BE2C (cell line): ENCODE measurements at regions not wholly inside any gene's neighbourhood (a gene's known extent, or its start where the extent isn't known, plus 50 kb on each side); places are given as distances from the start of the nearest gene placed in this dataset.

Experiments used
- DNase-seq: peaks from one replicate; pipeline ENCODE4 v3.0.0-alpha.2; 2020
- H3K27me3 ChIP-seq: fragments of 250-450 bp; sonication (Bioruptor Pico); 2 replicates; pipeline ENCODE4 v1.5.1; 2020; ENCODE audit warnings: mild to moderate bottlenecking
- H3K36me3 ChIP-seq: fragments of 250-450 bp; sonication (Bioruptor Pico); 2 replicates; pipeline ENCODE4 v1.5.1; 2020; ENCODE audit warnings: mild to moderate bottlenecking
- H3K4me1 ChIP-seq: fragments of 250-450 bp; sonication (Bioruptor Pico); 2 replicates; pipeline ENCODE4 v1.5.1; 2020
- H3K4me3 ChIP-seq: 2 replicates; pipeline ENCODE4 v1.5.1; 2011; ENCODE audit warnings: low read depth, low read length
- H3K9me3 ChIP-seq: fragments of 250-450 bp; sonication (Bioruptor Pico); 2 replicates; pipeline ENCODE4 v1.5.1; 2020
- CTCF ChIP-seq: IDR thresholded peaks from 2 replicates; pipeline ENCODE4 v1.5.1; 2012; ENCODE audit warnings: mild to moderate bottlenecking, low read depth, low read length

- H3K27me3 ChIP-seq = no peaks in the 10 kb centered on the region
- no peaks in the 10 kb centered on the region for H3K36me3 ChIP-seq
- H3K4me1 ChIP-seq = no peaks in the 10 kb centered on the region
- no peak overlapping the region for H3K4me3 ChIP-seq
- no peak for TF ChIP-seq CTCF
- no peak for DNase-seq
- H3K9me3 ChIP-seq = no peaks in the 10 kb centered on the region
Measured at GRCh38 chr17:13863436-13863835, 205.9 kb upstream of the COX10 start.

DNA sequence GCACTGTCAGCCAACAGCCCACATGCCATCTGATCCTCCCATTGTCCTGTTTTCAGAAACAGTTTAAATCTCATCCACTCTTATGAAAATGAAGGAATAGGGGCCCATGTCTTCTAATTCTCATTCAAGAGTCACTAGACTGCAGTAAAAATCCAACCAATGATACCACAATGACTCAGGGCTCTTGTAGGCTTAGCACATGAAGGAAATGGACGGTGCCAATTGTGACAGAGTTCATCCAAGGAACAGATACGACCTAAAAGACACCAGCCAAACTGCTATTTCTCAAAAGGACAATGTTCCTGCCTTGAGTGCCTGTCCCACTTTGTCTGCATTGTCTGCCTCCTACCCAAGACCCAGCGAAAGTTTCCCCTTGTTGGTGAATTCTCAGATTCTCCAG lies 204.8 kb upstream of the COX10 start:
- Histone ChIP-seq H3K36me3 (no peaks in the 10 kb centered on the region), H3K4me3 (no peak overlapping the region), H3K4me1 (no peaks in the 10 kb centered on the region), H3K9me3 (no peaks in the 10 kb centered on the region), H3K27me3 (no peaks in the 10 kb centered on the region)
- no peak for DNase-seq
- no peak for TF ChIP-seq CTCF

- Histone ChIP-seq H3K4me3 (no peak overlapping the region), H3K36me3 (no peaks in the 10 kb centered on the region), H3K27me3 (no peaks in the 10 kb centered on the region), H3K9me3 (no peaks in the 10 kb centered on the region), H3K4me1 (no peaks in the 10 kb centered on the region)
- no peak for TF ChIP-seq CTCF
- no peak for DNase-seq
Measured at GRCh38 chr17:13865650-13866049, 203.7 kb upstream of the COX10 start.

DNA sequence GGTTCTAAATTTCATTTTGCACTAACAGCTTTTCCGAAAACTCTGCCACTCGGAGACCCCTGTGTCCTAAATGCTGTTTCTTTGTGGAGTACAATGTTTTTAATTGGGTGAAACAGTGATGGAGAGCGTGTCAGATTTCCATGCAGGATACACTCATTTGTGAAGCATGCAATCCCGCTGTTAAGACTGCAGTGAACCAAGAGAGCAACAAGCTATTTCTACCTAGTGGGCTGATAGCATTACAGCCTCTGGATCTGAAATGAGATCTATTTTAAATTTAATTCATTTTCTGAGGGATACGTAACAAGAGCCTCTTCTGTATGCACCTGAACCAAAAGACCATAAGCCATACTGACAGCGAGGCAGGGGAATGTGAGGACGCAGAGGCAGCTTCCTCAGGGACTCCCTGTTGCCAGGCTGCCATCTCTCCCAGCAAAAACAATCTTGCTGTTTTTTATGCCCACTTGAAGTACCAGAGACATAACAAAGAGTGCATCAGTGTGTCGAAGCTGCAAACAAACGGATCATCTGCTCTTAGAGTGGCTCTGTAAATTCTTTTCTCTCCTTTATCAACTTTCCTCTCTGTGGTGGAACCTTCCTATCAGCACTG lies 199.9 kb upstream of the COX10 start:
- H3K4me1 ChIP-seq = no peaks in the 10 kb centered on the region
- no peaks in the 10 kb centered on the region for H3K9me3 ChIP-seq
- no peak for TF ChIP-seq CTCF
- no peaks in the 10 kb centered on the region for H3K27me3 ChIP-seq
- no peaks in the 10 kb centered on the region for H3K36me3 ChIP-seq
- H3K4me3 ChIP-seq = no peak overlapping the region
- DNase-seq = no peak

- TF ChIP-seq CTCF = no peak
- H3K4me3 ChIP-seq = no peak overlapping the region
- no peaks in the 10 kb centered on the region for H3K9me3 ChIP-seq
- no peaks in the 10 kb centered on the region for H3K27me3 ChIP-seq
- DNase-seq = no peak
- no peaks in the 10 kb centered on the region for H3K36me3 ChIP-seq
- no peaks in the 10 kb centered on the region for H3K4me1 ChIP-seq
Measured at GRCh38 chr17:13871261-13871660, 198.0 kb upstream of the COX10 start.

DNA sequence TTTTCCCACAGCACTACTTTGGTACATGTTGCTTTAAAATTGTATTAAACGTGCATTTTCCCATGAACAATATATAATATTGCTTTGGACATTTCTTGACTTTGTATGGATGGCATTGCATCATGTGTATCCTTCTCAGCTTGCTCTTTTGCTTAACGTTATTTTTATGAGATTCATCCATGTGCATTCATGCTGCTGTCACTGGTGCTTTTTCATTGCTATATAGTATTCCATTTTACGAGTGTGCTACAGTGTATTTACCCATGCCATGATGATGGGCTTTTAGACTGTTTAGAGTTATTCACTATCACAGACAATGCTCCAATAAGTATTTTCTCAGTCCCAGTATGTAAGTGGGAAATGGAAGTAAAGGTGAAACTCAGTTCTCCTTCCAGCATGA lies 195.2 kb upstream of the COX10 start:
- Histone ChIP-seq H3K36me3 (no peaks in the 10 kb centered on the region), H3K4me1 (no peaks in the 10 kb centered on the region), H3K27me3 (no peaks in the 10 kb centered on the region), H3K4me3 (no peak overlapping the region), H3K9me3 (no peaks in the 10 kb centered on the region)
- TF ChIP-seq CTCF = no peak
- no peak for DNase-seq
